Fibroblast of pulmonary artery (primary cell): ENCODE measurements at regions not wholly inside any gene's neighbourhood (a gene's known extent, or its start where the extent isn't known, plus 50 kb on each side); places are given as distances from the start of the nearest gene placed in this dataset.

Experiments
- DNase-seq: peaks from one replicate; pipeline ENCODE4 v3.0.0-alpha.2; 2010; ENCODE audit warnings: low read depth
- H3K4me3 ChIP-seq: replicated peaks from 2 replicates; pipeline ENCODE4 v1.5.1; 2011; ENCODE audit warnings: low read depth, mild to moderate bottlenecking, control low read depth, low read length, moderate library complexity
- CTCF ChIP-seq: IDR thresholded peaks from 2 replicates; pipeline ENCODE4 v1.5.1; 2011; ENCODE audit warnings: mild to moderate bottlenecking, control low read depth, low read length, inconsistent platforms; ENCODE audit errors: missing control alignments

- TF ChIP-seq CTCF = no peak
- H3K4me3 ChIP-seq = no peak overlapping the region
- DNase-seq = no peak
Observed at GRCh38 chr14:98716133-98716532, 555.9 kb downstream of the BCL11B start.

GRCh38 chr14:98721061-98721460, 550.9 kb downstream of the BCL11B start:
- H3K4me3 ChIP-seq = no peak overlapping the region
- no peak for TF ChIP-seq CTCF
- DNase-seq = no peak

- no peak for DNase-seq
- H3K4me3 ChIP-seq = no peak overlapping the region
- no peak for TF ChIP-seq CTCF
Observed at GRCh38 chr14:98724734-98725133, 547.3 kb downstream of the BCL11B start.

- no peak for TF ChIP-seq CTCF
- H3K4me3 ChIP-seq = no peak overlapping the region
- no peak for DNase-seq
Observed at GRCh38 chr14:98725191-98725590, 546.8 kb downstream of the BCL11B start.

- H3K4me3 ChIP-seq = no peak overlapping the region
- DNase-seq = no peak
- TF ChIP-seq CTCF = no peak
Observed at GRCh38 chr14:98725676-98726075, 546.3 kb downstream of the BCL11B start.

- TF ChIP-seq CTCF = no peak
- H3K4me3 ChIP-seq = no peak overlapping the region
- no peak for DNase-seq
Observed at GRCh38 chr14:98726585-98727405, 545.2 kb downstream of the BCL11B start.

GRCh38 chr14:98728024-98728423, 544.0 kb downstream of the BCL11B start:
- TF ChIP-seq CTCF = no peak
- no peak for DNase-seq
- no peak overlapping the region for H3K4me3 ChIP-seq
